Retinal pigment epithelial cell (primary cell): ENCODE measurements at regions not wholly inside any gene's neighbourhood (a gene's known extent, or its start where the extent isn't known, plus 50 kb on each side); places are given as distances from the start of the nearest gene placed in this dataset.

Experiments
- DNase-seq: peaks from one replicate; pipeline ENCODE4 v3.0.0-alpha.2; 2010; ENCODE audit warnings: low read depth
- H3K4me3 ChIP-seq: 2 replicates; pipeline ENCODE4 v1.5.1; 2011; ENCODE audit warnings: mild to moderate bottlenecking, low read length, control low read depth, moderate library complexity
- CTCF ChIP-seq: conservative IDR thresholded peaks from 2 replicates; pipeline ENCODE4 v1.5.1; 2011; ENCODE audit warnings: low read depth, low read length, control low read depth, inconsistent platforms

- no peak for DNase-seq
- TF ChIP-seq CTCF, result no peak
- no peak overlapping the region for H3K4me3 ChIP-seq
Measured at GRCh38 chr21:27189870-27190269, 223.0 kb upstream of the ADAMTS5 start.

- no peak for TF ChIP-seq CTCF
- no peak overlapping the region for H3K4me3 ChIP-seq
- DNase-seq, result no peak
Measured at GRCh38 chr21:27173053-27173452, 206.2 kb upstream of the ADAMTS5 start.

GRCh38 chr21:27171707-27172106 is 204.8 kb upstream of the ADAMTS5 start:
- TF ChIP-seq CTCF, result no peak
- H3K4me3 ChIP-seq, result no peak overlapping the region
- DNase-seq, result no peak

- TF ChIP-seq CTCF, result no peak
- no peak for DNase-seq
- H3K4me3 ChIP-seq, result no peak overlapping the region
Measured at GRCh38 chr21:27168084-27168483, 201.2 kb upstream of the ADAMTS5 start.

GRCh38 chr21:27164208-27165177 is 197.6 kb upstream of the ADAMTS5 start:
- no peak for TF ChIP-seq CTCF

GRCh38 chr21:27158967-27159366 is 192.1 kb upstream of the ADAMTS5 start:
- no peak overlapping the region for H3K4me3 ChIP-seq
- no peak for TF ChIP-seq CTCF
- no peak for DNase-seq

More at GRCh38 chr21:27164208-27165177, 197.6 kb upstream of the ADAMTS5 start:
- no peak overlapping the region for H3K4me3 ChIP-seq
- DNase-seq, result no peak

GRCh38 chr21:27157097-27157496 is 190.2 kb upstream of the ADAMTS5 start:
- DNase-seq, result no peak
- no peak for TF ChIP-seq CTCF
- no peak overlapping the region for H3K4me3 ChIP-seq
